GM03348 (cell line): ENCODE measurements at regions not wholly inside any gene's neighbourhood (a gene's known extent, or its start where the extent isn't known, plus 50 kb on each side); places are given as distances from the start of the nearest gene placed in this dataset.
"Not testable (repeated sequence)": the region's sequence is repeated elsewhere in the genome, so short reads cannot be mapped to it uniquely, and the experiment has no call there.

Experiments used
- DNase-seq: peaks from one replicate; pipeline ENCODE4 v3.0.0; 2012; ENCODE audit warnings: low spot score

- DNase-seq = no peak
Observed at GRCh38 chr16:8055761-8056160, 534.5 kb downstream of the TMEM114 start.

GRCh38 chr16:8053437-8053836 is 536.9 kb downstream of the TMEM114 start:
- DNase-seq = no peak

- no peak for DNase-seq
Observed at GRCh38 chr16:8048433-8048832, 541.9 kb downstream of the TMEM114 start.

GRCh38 chr16:8047736-8048135 is 542.6 kb downstream of the TMEM114 start:
- no peak for DNase-seq

GRCh38 chr16:8044796-8045195 is 545.5 kb downstream of the TMEM114 start:
- DNase-seq = no peak

- no peak for DNase-seq
Observed at GRCh38 chr16:8032406-8032805, 557.9 kb downstream of the TMEM114 start.

- not testable (repeated sequence) for DNase-seq
Observed at GRCh38 chr16:8030004-8030403, 560.3 kb downstream of the TMEM114 start.

- DNase-seq = no peak
Observed at GRCh38 chr16:8026450-8026849, 563.9 kb downstream of the TMEM114 start.

GRCh38 chr16:8023326-8023725 is 567.0 kb downstream of the TMEM114 start:
- DNase-seq = no peak

GRCh38 chr16:8005096-8005860 is 585.0 kb downstream of the TMEM114 start:
- DNase-seq = no peak

- no peak for DNase-seq
Observed at GRCh38 chr16:7998789-7999453, 591.4 kb downstream of the TMEM114 start.

- no peak for DNase-seq
Observed at GRCh38 chr16:7997966-7998365, 592.3 kb downstream of the TMEM114 start.

- DNase-seq = no peak
Observed at GRCh38 chr16:7992616-7993015, 597.7 kb downstream of the TMEM114 start.

- no peak for DNase-seq
Observed at GRCh38 chr16:7990626-7991260, 599.6 kb downstream of the TMEM114 start.

GRCh38 chr16:7983676-7984075 is 606.6 kb downstream of the TMEM114 start:
- DNase-seq = no peak

GRCh38 chr16:7980133-7980483 is 610.2 kb downstream of the TMEM114 start:
- DNase-seq = no peak

GRCh38 chr16:7979448-7980132 is 610.7 kb downstream of the TMEM114 start:
- no peak for DNase-seq

- no peak for DNase-seq
Observed at GRCh38 chr16:7976563-7976962, 613.7 kb downstream of the TMEM114 start.

- no peak for DNase-seq
Observed at GRCh38 chr16:7976125-7976524, 614.2 kb downstream of the TMEM114 start.

- no peak for DNase-seq
Observed at GRCh38 chr16:7967996-7968509, 622.3 kb downstream of the TMEM114 start.

GRCh38 chr16:7964744-7965143 is 625.6 kb downstream of the TMEM114 start:
- DNase-seq = no peak

GRCh38 chr16:7964167-7964566 is 626.1 kb downstream of the TMEM114 start:
- no peak for DNase-seq
